ENCODE measurements at regions not wholly inside any gene's neighbourhood (a gene's known extent, or its start where the extent isn't known, plus 50 kb on each side); places are given as distances from the start of the nearest gene placed in this dataset.

DNA sequence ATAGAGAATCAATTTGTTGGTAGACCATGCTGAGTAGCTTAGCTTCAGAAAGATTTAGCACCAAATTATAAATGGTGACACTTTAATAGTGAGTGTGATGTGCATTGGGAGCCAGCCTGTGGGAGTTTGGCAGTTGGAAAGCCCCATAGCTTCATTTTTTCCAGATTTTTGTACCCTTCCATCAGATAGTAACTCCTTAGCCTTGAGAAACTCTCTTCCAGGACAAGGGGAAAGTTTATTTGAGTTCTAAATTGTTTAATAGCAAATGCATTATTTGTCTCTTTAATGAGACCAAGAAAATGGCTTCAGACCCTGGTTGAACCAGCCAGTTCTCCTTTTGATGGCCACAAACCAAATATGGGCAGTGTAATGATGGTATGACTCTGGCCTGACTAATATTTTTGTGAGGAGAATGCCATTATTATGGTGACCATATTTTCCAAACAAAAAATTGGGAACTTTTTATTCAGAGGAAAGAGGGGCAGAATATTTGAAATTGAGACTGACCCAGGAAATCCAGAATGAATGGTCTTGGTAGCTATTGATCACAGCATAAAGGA lies 49.8 kb downstream of the PLCE1 start:
- no peak for DNase-seq (ENCODE audit: low spot score)
- TF ChIP-seq, protein P1, sequence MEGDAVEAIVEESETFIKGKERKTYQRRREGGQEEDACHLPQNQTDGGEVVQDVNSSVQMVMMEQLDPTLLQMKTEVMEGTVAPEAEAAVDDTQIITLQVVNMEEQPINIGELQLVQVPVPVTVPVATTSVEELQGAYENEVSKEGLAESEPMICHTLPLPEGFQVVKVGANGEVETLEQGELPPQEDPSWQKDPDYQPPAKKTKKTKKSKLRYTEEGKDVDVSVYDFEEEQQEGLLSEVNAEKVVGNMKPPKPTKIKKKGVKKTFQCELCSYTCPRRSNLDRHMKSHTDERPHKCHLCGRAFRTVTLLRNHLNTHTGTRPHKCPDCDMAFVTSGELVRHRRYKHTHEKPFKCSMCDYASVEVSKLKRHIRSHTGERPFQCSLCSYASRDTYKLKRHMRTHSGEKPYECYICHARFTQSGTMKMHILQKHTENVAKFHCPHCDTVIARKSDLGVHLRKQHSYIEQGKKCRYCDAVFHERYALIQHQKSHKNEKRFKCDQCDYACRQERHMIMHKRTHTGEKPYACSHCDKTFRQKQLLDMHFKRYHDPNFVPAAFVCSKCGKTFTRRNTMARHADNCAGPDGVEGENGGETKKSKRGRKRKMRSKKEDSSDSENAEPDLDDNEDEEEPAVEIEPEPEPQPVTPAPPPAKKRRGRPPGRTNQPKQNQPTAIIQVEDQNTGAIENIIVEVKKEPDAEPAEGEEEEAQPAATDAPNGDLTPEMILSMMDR (IDR thresholded peaks at IDR 0.05): no peak
- Mint-ChIP-seq H3K4me3 (ENCODE audit: unreplicated experiment) (no peak overlapping the region), H3K36me3 (ENCODE audit: low read depth) (peaks cover 7% of the 10 kb centered on the region), H3K27ac (ENCODE audit: unreplicated experiment) (no peak overlapping the region), H3K27me3 (ENCODE audit: low read depth) (no peaks in the 10 kb centered on the region), H3K9me3 (ENCODE audit: low read depth) (no peaks in the 10 kb centered on the region), H3K4me1 (ENCODE audit: low read depth) (peaks cover 20% of the 10 kb centered on the region)

DNA sequence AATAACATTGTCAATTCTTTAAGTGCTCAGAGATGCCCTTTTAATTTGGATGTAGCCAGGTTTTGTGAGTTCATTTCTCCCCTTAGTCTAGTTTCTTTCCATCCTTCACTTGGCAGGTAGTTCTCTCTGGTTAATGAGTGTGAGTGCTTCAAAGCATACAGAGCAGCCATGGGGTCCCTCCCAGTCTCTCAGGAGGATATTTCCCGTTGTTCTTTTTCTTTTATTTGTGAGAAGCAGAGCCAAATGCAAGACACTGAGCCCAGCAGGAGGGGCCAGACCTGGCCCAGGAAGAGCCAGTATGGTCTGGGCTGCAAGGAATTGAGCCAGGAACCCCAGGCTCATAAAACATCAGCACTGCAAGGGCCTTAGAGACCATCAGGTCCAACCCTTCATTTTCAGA lies 52.4 kb downstream of the PLCE1 start:
- no peak for DNase-seq (ENCODE audit: low spot score)
- no peak overlapping the region for H3K4me3 Mint-ChIP-seq (ENCODE audit: unreplicated experiment)
- peaks cover 5% of the 10 kb centered on the region for H3K36me3 Mint-ChIP-seq (ENCODE audit: low read depth)
- H3K27ac Mint-ChIP-seq (ENCODE audit: unreplicated experiment): no peak overlapping the region
- H3K27me3 Mint-ChIP-seq (ENCODE audit: low read depth): no peaks in the 10 kb centered on the region
- no peaks in the 10 kb centered on the region for H3K9me3 Mint-ChIP-seq (ENCODE audit: low read depth)
- TF ChIP-seq, protein P1 (IDR thresholded peaks at IDR 0.05): no peak
- peaks cover 20% of the 10 kb centered on the region for H3K4me1 Mint-ChIP-seq (ENCODE audit: low read depth)

DNA sequence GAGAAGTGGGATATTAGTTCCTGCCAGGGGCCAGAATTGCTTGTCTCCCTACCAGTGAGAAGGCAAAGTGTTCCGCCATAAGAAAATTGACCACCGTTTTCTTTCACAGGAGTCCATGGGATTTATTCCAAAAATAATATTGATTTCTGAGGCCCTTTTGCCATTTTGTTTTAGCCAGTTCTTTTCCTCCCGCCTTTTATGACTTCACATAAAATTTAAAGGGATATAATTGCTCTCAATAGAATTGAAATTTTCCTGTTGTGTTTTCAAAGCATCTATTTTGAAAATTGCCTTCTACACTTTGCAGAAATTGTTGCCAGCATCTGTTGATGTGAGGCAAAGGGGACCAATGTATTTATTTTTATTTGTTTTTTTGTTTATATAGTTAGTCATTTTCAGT lies 53.6 kb downstream of the PLCE1 start:
- Mint-ChIP-seq H3K36me3 (ENCODE audit: low read depth) (peaks cover 5% of the 10 kb centered on the region), H3K4me1 (ENCODE audit: low read depth) (peaks cover 12% of the 10 kb centered on the region), H3K27ac (ENCODE audit: unreplicated experiment) (no peak overlapping the region), H3K4me3 (ENCODE audit: unreplicated experiment) (no peak overlapping the region), H3K9me3 (ENCODE audit: low read depth) (no peaks in the 10 kb centered on the region), H3K27me3 (ENCODE audit: low read depth) (no peaks in the 10 kb centered on the region)
- TF ChIP-seq, protein P1 (IDR thresholded peaks at IDR 0.05): no peak
- no peak for DNase-seq (ENCODE audit: low spot score)

DNA sequence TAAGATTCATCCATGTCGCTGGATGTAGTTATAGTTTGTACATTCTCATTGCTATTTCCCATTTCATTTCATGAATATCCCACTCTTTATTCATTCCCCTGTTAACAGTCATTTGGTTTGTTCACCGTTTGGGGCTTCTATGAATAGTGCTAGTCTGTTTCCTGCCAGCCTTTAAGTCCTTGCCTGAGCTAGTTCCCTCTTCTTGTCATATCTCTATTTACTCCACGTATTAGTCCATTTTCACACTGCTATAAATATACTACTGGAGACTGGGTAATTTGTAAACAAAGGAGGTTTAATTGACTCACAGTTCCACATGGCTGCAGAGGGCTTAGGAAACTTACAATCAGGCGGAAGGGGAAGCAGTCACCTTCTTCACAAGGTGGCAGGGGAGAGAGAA lies 56.2 kb downstream of the PLCE1 start:
- no peak overlapping the region for H3K4me3 Mint-ChIP-seq (ENCODE audit: unreplicated experiment)
- no peaks in the 10 kb centered on the region for H3K36me3 Mint-ChIP-seq (ENCODE audit: low read depth)
- no peak for DNase-seq (ENCODE audit: low spot score)
- peaks cover 9% of the 10 kb centered on the region for H3K4me1 Mint-ChIP-seq (ENCODE audit: low read depth)
- H3K9me3 Mint-ChIP-seq (ENCODE audit: low read depth): no peaks in the 10 kb centered on the region
- TF ChIP-seq, protein P1 (IDR thresholded peaks at IDR 0.05): no peak
- no peak overlapping the region for H3K27ac Mint-ChIP-seq (ENCODE audit: unreplicated experiment)
- H3K27me3 Mint-ChIP-seq (ENCODE audit: low read depth): no peaks in the 10 kb centered on the region

DNA sequence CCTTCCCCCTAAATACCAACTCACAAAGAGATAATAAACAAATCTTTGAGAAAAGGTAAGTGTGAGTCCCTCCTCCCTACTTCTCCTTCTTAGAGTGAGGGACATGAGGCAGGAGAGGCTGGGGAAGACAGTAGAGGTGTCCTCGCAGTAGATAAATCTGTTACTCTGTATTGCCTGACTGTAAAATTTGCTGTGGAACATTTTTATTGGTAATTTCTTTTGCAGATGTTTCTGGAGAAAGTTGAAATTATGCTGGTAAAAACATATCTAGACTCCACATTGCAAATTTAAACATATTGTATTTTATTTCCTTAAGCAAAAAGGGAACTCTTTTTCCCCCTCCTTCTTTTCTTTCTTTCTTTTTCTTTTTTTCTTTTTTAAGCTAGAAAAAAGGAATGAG lies 58.5 kb downstream of the PLCE1 start:
- TF ChIP-seq, protein P1 (IDR thresholded peaks at IDR 0.05): no peak
- no peak for DNase-seq (ENCODE audit: low spot score)
- Mint-ChIP-seq H3K9me3 (ENCODE audit: low read depth) (no peaks in the 10 kb centered on the region), H3K27me3 (ENCODE audit: low read depth) (no peaks in the 10 kb centered on the region), H3K4me3 (ENCODE audit: unreplicated experiment) (no peak overlapping the region), H3K27ac (ENCODE audit: unreplicated experiment) (no peak overlapping the region), H3K4me1 (ENCODE audit: low read depth) (peaks cover 6% of the 10 kb centered on the region), H3K36me3 (ENCODE audit: low read depth) (no peaks in the 10 kb centered on the region)
